Nephron (organoid): ENCODE measurements at regions not wholly inside any gene's neighbourhood (a gene's known extent, or its start where the extent isn't known, plus 50 kb on each side); places are given as distances from the start of the nearest gene placed in this dataset.

Experiments
- H3K27ac Mint-ChIP-seq, 3 experiments: 2 replicates each; pipeline ENCODE4 v1.8.0; 2020; ENCODE audit warnings: mixed read lengths in 3 of 3, mild to moderate bottlenecking in 2 of 3, moderate library complexity in 1 of 3
- H3K27me3 Mint-ChIP-seq: 2 replicates; pipeline ENCODE4 v1.8.0; 2021; ENCODE audit warnings: low read depth, mild to moderate bottlenecking, moderate library complexity, mixed read lengths
- H3K36me3 Mint-ChIP-seq: 2 replicates; pipeline ENCODE4 v1.8.0; 2020; ENCODE audit warnings: low read depth, mixed read lengths
- H3K4me1 Mint-ChIP-seq: 2 replicates; pipeline ENCODE4 v1.8.0; 2020; ENCODE audit warnings: mixed read lengths
- H3K4me3 Mint-ChIP-seq, 3 experiments: 2 replicates each; pipeline ENCODE4 v1.8.0; 2020; ENCODE audit warnings: mild to moderate bottlenecking in 3 of 3, mixed read lengths in 3 of 3, moderate library complexity in 2 of 3
- H3K9me3 Mint-ChIP-seq: 2 replicates; pipeline ENCODE4 v1.8.0; 2020; ENCODE audit warnings: mixed read lengths
- TF ChIP-seq, protein P1 (sequence below), 3 experiments: fragments of 200-600 bp; sonication (generic); IDR thresholded peaks; one replicate each; pipeline ENCODE4 v1.5.0; 2021; ENCODE audit warnings: antibody characterized with exemption in 3 of 3; ENCODE audit not compliant: unreplicated experiment in 3 of 3

DNA sequence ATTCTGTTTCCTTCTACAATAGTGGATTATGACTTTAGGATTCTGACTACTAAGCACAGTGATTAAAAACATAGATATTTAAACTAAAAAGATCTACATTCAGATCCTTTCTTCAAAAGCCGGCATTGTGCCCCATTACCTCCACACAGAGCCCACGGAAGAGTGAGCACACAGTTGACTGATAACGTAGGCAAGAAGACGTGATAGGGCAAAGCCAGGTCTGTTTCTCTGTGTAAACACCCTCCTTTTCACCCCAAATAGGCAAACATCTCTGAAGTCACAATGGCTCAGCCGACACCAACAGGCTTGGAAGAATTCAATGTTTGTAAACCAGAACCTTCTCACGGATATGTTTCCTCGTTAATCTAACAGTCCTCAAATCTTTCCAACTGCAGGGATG is 302.9 kb downstream of the CMPK2 start:
- TF ChIP-seq, protein P1, sequence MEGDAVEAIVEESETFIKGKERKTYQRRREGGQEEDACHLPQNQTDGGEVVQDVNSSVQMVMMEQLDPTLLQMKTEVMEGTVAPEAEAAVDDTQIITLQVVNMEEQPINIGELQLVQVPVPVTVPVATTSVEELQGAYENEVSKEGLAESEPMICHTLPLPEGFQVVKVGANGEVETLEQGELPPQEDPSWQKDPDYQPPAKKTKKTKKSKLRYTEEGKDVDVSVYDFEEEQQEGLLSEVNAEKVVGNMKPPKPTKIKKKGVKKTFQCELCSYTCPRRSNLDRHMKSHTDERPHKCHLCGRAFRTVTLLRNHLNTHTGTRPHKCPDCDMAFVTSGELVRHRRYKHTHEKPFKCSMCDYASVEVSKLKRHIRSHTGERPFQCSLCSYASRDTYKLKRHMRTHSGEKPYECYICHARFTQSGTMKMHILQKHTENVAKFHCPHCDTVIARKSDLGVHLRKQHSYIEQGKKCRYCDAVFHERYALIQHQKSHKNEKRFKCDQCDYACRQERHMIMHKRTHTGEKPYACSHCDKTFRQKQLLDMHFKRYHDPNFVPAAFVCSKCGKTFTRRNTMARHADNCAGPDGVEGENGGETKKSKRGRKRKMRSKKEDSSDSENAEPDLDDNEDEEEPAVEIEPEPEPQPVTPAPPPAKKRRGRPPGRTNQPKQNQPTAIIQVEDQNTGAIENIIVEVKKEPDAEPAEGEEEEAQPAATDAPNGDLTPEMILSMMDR (IDR thresholded peaks at IDR 0.05; ENCODE audit: unreplicated experiment in 3 of 3): no peak
- Mint-ChIP-seq H3K27me3 (no peaks in the 10 kb centered on the region), H3K27ac (no peak overlapping the region), H3K4me1 (peaks cover 9% of the 10 kb centered on the region), H3K36me3 (no peaks in the 10 kb centered on the region), H3K9me3 (no peaks in the 10 kb centered on the region), H3K4me3 (no peak overlapping the region)

DNA sequence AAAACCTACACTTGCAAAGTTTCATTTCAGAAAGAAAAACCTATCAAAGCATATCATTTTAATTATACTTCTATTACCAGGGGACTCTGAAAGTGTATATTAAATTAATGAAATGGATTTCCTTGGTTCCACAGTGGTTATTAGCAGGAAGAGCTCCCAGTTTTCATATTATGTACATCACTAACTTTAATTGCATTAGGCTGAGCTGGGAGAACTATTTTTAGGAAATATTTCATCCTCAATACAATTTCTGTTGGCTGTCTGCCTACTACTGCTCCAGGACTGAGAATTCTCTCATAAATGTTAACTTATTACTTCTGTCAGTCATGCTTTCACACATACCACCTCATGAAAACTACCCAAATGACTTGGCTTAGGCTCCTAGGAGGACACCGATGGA is 301.4 kb downstream of the CMPK2 start:
- TF ChIP-seq, protein P1 (IDR thresholded peaks at IDR 0.05; ENCODE audit: unreplicated experiment in 3 of 3): no peak

DNA sequence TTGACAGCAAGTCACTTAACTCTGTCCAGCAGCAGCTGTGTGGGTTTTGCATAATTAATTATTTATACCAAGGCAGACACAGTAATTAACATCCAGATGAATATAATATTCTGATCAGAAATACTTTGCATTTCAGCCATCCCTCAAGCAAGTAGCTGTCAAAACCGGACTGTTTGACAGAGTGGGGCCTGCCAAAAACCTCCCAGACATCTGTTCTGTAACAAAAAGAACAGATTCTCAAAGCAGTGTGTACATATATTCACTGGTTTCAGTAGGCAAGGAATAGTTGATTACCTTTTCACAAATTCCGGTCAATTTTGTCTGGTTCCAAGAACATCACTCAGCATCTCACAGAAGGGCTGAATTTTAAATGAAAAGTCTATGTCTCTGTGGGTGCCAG is 291.6 kb downstream of the CMPK2 start:
- TF ChIP-seq, protein P1 (IDR thresholded peaks at IDR 0.05; ENCODE audit: unreplicated experiment in 3 of 3): no peak
- Mint-ChIP-seq H3K4me1 (no peaks in the 10 kb centered on the region), H3K4me3 (no peak overlapping the region), H3K27ac (no peak overlapping the region), H3K9me3 (peaks cover 3% of the 10 kb centered on the region), H3K27me3 (peaks cover 3% of the 10 kb centered on the region), H3K36me3 (no peaks in the 10 kb centered on the region)

More for the DNA sequence above, 301.4 kb downstream of the CMPK2 start:
- Mint-ChIP-seq H3K4me3 (no peak overlapping the region), H3K4me1 (peaks cover 9% of the 10 kb centered on the region), H3K9me3 (no peaks in the 10 kb centered on the region), H3K27me3 (no peaks in the 10 kb centered on the region), H3K36me3 (no peaks in the 10 kb centered on the region), H3K27ac (no peak overlapping the region)

DNA sequence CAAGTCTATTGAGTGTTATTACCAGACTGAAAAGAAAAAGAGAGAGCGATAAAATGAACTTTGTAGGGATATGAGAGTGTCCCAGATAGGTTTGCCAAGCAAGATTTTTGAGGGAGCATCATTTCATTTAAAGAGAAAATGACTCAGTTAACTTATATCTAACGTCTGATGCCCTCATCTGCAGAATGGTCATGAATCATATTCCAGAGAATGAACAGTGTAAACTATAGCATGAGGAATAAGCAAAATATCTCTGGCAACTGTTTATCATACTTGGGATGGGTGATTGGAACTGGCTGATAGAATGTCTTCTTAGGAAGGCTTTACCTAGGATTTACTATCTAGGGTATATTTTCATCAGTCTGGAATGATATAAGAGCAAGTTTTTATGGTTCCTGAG is 289.4 kb downstream of the CMPK2 start:
- Mint-ChIP-seq H3K4me3 (no peak overlapping the region), H3K4me1 (no peaks in the 10 kb centered on the region), H3K27me3 (peaks cover 4% of the 10 kb centered on the region), H3K27ac (no peak overlapping the region), H3K9me3 (no peaks in the 10 kb centered on the region), H3K36me3 (no peaks in the 10 kb centered on the region)
- TF ChIP-seq, protein P1 (IDR thresholded peaks at IDR 0.05; ENCODE audit: unreplicated experiment in 3 of 3): no peak

DNA sequence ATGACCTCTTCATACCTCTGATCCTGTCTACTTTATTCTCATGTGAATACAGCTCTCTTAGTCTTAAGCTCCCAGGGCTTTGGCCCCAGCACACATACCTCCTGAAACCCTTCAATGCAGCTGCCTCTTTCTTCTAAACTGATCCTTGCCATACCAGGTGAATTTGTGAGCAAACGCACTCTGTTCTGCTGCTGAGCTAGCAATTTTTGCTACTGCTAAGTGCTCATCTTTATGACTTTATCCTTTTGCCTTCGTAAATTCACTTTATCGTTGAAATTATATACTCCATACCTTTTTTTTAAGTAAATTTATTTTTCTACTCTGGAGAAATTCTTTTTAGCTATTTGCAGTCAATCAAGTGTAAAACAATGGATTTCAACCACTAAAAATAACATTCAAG is 287.7 kb downstream of the CMPK2 start:
- no peak overlapping the region for H3K4me3 Mint-ChIP-seq
- TF ChIP-seq, protein P1 (IDR thresholded peaks at IDR 0.05; ENCODE audit: unreplicated experiment in 3 of 3): no peak

DNA sequence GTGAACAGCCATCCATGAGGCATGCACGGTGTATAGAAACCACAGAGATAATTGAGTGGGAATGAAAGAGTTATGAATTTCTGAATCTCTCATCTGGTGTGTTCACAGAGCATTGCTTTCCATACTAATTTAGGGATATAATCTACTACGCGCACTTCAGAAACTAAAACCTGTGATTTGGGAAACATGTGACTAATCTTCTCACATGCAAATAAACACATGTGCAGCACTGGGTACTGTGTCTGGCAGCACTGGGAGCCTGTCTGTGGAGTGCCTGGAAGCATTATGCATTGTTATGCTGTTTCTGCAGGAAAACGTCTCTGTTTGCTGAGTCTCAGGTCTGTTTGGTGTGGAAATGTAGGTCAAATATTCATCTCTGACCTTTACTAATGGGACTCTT is 287.3 kb downstream of the CMPK2 start:
- H3K27ac Mint-ChIP-seq: no peak overlapping the region
- no peaks in the 10 kb centered on the region for H3K4me1 Mint-ChIP-seq
- H3K9me3 Mint-ChIP-seq: no peaks in the 10 kb centered on the region
- H3K4me3 Mint-ChIP-seq: no peak overlapping the region
- H3K27me3 Mint-ChIP-seq: peaks cover 4% of the 10 kb centered on the region
- no peaks in the 10 kb centered on the region for H3K36me3 Mint-ChIP-seq
- TF ChIP-seq, protein P1 (IDR thresholded peaks at IDR 0.05; ENCODE audit: unreplicated experiment in 3 of 3): no peak

More for the DNA sequence above, 287.7 kb downstream of the CMPK2 start:
- no peaks in the 10 kb centered on the region for H3K4me1 Mint-ChIP-seq
- H3K36me3 Mint-ChIP-seq: no peaks in the 10 kb centered on the region
- peaks cover 4% of the 10 kb centered on the region for H3K27me3 Mint-ChIP-seq
- H3K27ac Mint-ChIP-seq: no peak overlapping the region
- H3K9me3 Mint-ChIP-seq: no peaks in the 10 kb centered on the region
